ENCODE measurements at regions not wholly inside any gene's neighbourhood (a gene's known extent, or its start where the extent isn't known, plus 50 kb on each side); places are given as distances from the start of the nearest gene placed in this dataset.
"Not testable (repeated sequence)": the region's sequence is repeated elsewhere in the genome, so short reads cannot be mapped to it uniquely, and the experiment has no call there.

- DNase-seq, result no peak
These were observed 108.8 kb upstream of the JARID2 start for GRCh38 chr6:15137086-15137485.

GRCh38 chr6:15143086-15143485 lies 102.8 kb upstream of the JARID2 start:
- DNase-seq, result no peak

GRCh38 chr6:15143540-15143939 lies 102.3 kb upstream of the JARID2 start:
- DNase-seq, result no peak

- DNase-seq, result no peak
These were observed 100.0 kb upstream of the JARID2 start for GRCh38 chr6:15145821-15146220.

- no peak for DNase-seq
These were observed 98.0 kb upstream of the JARID2 start for GRCh38 chr6:15147827-15148226.

GRCh38 chr6:15148356-15148946 lies 97.4 kb upstream of the JARID2 start:
- no peak for DNase-seq

- no peak for DNase-seq
These were observed 95.7 kb upstream of the JARID2 start for GRCh38 chr6:15150207-15150606.

- peak; percentile 88 for DNase-seq
These were observed 93.2 kb upstream of the JARID2 start for GRCh38 chr6:15152700-15153099.

- DNase-seq, result no peak
These were observed 92.7 kb upstream of the JARID2 start for GRCh38 chr6:15153191-15153590.

GRCh38 chr6:15157479-15157878 lies 88.4 kb upstream of the JARID2 start:
- no peak for DNase-seq

- DNase-seq, result no peak
These were observed 86.8 kb upstream of the JARID2 start for GRCh38 chr6:15158821-15159619.

GRCh38 chr6:15160812-15161211 lies 85.1 kb upstream of the JARID2 start:
- no peak for DNase-seq

- DNase-seq, result not testable (repeated sequence)
These were observed 81.0 kb upstream of the JARID2 start for GRCh38 chr6:15164855-15165254.

GRCh38 chr6:15166121-15166520 lies 79.7 kb upstream of the JARID2 start:
- no peak for DNase-seq

GRCh38 chr6:15170126-15170525 lies 75.7 kb upstream of the JARID2 start:
- no peak for DNase-seq

GRCh38 chr6:15171026-15171425 lies 74.8 kb upstream of the JARID2 start:
- no peak for DNase-seq

GRCh38 chr6:15176816-15177370 lies 69.0 kb upstream of the JARID2 start:
- no peak for DNase-seq

GRCh38 chr6:15183979-15184378 lies 61.9 kb upstream of the JARID2 start:
- no peak for DNase-seq

- DNase-seq, result no peak
These were observed 61.4 kb upstream of the JARID2 start for GRCh38 chr6:15184441-15184861.

- DNase-seq, result not testable (repeated sequence)
These were observed 60.8 kb upstream of the JARID2 start for GRCh38 chr6:15185111-15185510.

GRCh38 chr6:15193451-15193850 lies 52.4 kb upstream of the JARID2 start:
- DNase-seq, result not testable (repeated sequence)

GRCh38 chr6:15194453-15194852 lies 51.4 kb upstream of the JARID2 start:
- DNase-seq, result no peak
